ENCODE measurements at regions not wholly inside any gene's neighbourhood (a gene's known extent, or its start where the extent isn't known, plus 50 kb on each side); places are given as distances from the start of the nearest gene placed in this dataset.
A peak's percentile ranks its signal among the peaks of the same experiment; 100 is the strongest.

DNA sequence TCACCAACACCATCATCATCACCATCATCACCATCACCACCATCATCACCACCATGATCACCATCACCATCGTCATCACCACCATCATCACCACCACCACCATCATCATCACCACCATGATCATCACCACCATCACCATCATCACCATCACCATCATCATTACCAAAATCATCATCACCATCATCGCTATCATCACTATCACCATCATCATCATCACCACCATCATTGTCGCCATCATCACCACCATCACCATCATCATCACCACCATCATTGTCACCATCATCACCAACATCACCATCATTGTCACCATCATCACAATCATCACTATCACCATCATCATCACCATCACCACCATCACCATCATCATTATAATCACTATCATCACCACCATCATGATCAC is 893.5 kb downstream of the TBC1D22A start:
- no peak for DNase-seq

DNA sequence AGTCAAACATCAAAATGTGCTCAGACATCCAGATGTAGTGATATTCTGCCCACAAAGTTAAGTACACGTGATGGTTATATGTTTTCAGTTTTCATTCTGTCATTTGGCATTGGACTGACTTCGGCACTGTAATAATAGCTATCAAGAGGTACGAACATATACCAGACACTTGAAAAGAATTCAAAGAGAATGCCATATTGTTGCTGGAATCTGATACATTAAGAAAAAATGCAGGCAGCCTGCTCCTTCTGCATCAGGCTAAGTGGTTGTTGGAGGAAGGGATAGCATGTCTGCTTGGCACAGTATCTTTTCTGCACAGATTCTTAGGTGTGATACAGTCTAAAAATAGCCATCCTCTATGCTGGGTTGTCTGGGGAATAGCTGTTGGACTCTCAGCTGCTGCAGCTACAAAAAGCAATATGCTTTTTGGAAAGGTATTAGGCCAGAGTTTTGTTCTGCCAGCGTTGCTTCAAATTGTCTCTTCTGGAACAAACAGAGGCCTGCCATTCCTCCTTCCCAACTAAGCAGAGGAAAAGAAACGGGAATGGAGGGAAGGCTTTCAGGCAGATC is 892.6 kb downstream of the TBC1D22A start:
- DNase-seq: no peak

DNA sequence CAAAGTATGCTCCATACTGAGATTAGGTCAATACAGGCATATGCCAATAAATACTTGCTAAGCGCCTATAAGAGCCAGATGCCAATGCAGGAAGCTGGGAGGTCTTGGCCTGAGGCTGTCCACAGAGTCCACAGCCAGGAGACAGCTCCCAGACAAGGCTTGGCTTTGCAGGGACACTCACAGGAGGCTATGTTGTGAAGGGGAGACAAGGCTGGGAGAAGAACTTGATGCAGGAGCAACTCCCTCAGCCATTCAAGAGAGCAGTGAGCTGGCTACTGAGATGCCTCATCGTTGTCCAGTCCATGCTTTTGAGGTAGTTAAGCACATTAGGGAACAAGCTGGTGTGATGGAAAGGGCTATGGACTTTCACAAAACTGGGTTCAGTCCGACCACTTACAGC is 891.5 kb downstream of the TBC1D22A start:
- no peak for DNase-seq

DNA sequence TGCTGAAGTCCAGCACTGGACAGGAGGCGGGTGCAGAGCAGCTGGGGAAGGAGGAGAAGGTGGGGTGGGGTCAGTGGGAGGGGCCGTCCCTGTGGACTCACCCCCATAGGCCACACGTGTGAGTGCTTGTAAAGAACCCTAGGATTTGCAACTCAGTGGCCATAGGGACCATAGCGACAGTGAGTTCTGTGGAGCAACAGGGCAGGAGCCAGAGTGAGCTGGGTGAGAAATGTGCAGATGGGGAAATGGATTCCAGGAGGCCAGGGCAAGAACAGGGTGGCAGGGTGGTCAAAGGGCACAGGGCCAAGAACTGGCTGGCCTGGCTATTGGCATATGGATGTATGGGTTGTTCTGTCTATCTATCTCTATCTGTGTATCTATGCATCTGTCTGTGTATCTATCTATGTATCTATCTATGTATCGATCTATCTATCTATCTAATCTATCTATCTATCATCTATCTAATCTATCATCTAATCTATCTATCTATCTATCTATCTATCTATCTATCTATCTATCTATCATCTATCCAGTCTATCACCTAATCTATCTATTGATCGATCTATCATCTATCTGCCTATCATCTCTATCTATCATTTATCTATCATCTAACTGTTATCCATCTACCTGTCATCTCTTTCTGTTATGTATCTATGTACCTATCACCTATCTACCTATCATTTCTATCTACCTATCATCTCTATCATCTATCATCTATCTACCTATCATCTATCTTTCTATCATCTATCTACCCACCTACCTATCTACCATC is 889.0 kb downstream of the TBC1D22A start:
- DNase-seq: no peak

DNA sequence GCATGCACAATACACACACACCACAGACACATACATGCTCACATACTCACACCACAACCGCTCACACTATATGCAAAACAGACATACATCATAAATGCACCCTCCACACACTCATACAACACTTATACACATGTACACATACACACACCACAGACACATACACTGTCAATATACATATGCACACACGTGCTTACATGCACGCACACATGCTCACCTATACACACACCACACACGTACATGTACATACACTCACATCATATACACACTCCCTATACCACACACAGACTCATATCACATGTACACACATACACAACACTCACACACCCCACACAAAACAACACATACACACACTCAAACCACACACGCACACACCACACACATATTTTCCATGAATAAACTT is 885.3 kb downstream of the TBC1D22A start:
- no peak for DNase-seq

DNA sequence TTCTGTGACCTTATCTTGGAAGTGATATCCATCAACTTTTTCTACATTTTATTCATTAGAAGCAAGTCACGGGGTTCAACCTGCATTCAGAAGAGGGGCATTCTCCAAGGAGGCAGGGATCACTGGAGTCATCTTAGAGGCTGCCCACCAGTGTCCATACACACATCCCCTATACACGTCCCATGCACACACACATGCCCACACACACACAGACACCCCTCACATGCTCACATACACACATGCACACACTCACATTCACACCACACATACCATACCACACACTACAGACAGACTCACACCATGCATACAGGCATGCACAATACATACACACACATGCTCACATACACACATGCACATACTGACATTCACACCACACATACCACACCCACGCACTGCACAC is 884.7 kb downstream of the TBC1D22A start:
- DNase-seq: no peak

DNA sequence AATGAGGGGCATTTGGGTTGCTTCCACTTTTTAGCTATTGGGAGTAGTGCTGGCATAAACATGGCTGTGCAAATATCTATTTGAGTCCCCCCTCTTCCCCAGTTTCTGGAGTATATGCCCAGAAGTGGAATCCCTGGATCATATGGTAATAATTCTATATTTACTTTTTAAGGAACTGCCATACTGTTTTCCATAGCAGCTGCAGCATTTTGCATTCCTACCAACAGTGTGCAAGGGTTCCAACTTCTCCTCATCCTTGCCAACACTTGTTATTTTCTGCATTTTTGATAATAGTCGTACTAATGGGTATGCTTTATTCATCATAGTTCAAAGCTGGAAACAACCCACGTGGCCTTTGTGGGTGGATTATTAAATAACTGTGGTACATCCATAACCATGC is 883.5 kb downstream of the TBC1D22A start:
- no peak for DNase-seq

DNA sequence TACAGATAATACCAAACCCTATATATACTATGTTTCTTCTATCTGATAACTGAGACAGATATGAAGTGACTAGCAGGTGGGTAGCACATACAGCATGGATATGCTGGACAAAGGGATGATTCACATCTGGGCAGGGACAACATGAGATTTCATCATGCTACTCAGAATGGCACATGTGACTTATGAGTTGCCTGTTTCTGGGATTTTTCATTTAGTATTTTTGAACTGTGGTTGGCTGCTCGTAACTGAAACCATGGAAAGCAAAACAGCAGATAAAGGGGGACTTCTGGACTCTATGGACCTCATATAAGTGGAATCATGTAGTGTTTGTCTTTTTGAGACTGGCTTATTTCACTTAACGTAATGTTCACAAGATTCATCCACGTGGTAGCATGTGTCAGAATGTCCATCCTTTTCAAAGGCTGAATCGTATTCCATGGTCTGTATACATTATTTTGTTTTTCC is 883.0 kb downstream of the TBC1D22A start:
- no peak for DNase-seq

DNA sequence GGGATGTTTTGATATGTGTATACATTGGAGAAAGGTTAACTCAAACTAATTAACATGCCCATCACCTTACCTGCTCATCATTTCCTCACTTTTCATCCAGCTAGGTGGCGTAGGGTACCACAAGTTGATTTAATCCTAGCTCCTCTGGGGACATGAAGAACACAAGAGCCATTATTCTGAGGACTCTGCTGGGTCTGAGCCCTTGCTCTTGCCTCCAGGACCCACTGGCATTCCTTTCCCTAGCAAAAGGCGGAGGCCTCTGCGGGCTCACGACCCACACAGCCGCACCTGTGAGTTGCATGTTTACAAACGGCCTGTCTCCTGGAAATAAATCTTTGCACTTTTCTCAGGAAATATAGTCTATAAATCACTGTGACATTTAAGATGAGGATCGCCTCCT is 871.9 kb downstream of the TBC1D22A start:
- no peak for DNase-seq

DNA sequence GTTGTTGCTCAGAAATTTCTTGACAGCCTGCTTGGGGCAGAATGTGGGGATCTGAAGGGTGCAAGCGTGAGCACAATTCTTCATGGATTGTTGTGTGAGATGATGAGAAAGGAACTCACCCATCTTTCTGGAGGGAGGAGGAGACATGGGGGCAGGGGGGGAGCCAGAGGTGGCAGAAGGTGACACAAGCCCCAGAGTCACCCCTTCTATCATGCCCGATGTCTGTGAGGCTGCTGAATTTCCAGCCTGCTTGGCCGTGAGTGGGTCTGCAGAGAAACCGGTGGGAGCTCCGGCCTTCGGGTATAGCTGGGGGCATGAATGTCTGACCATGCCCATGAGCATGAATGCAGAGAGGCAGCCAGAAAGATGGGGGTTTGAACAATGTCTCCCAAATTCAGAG is 870.7 kb downstream of the TBC1D22A start:
- DNase-seq: no peak

DNA sequence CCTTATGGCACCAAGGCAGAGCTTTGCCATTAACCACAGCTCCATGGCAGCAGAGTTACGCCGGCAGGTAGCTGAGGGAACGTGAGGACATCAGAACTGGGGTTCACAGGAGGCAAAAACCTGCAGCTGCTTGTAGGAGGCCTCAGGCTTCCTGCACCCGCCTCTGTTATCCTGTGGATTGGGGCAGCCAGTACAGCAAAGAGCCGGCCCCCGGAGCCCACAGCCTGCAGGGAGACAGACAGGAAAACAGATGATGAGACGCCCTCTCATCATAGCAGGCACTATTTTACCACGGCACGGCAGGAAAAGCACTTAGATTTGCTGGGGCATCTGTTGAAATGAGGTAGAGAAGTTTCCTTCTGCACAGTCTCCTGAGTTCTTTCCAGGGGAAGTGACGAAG is 870.3 kb downstream of the TBC1D22A start:
- no peak for DNase-seq

DNA sequence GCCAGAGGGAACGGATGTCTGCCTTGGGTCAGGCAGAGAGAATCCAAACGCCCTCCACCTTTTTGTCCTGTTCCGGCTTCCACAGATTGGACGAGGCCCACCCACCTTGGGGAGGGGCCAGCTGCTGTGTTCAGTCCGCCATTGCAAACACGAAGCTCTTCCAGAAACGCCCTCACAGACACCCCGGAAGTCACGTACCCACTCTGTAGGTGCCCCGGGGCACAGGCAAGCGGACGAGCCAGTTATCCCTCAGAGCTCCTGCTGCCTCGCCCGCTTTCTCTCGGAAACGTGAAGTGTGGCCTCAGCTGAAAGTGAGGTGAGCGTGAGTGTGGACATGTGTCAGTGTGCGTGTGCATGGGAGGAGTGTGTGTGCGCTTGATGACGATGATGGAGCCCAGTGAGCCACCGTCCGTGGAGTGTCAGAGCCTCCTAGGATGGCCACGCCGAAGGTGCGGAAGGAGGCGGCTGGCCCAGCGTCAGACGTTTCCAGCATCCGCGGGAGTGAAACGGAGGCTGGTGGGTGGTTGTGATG is 869.2 kb downstream of the TBC1D22A start:
- DNase-seq: peak in 1 of 2 experiments; percentile 54

DNA sequence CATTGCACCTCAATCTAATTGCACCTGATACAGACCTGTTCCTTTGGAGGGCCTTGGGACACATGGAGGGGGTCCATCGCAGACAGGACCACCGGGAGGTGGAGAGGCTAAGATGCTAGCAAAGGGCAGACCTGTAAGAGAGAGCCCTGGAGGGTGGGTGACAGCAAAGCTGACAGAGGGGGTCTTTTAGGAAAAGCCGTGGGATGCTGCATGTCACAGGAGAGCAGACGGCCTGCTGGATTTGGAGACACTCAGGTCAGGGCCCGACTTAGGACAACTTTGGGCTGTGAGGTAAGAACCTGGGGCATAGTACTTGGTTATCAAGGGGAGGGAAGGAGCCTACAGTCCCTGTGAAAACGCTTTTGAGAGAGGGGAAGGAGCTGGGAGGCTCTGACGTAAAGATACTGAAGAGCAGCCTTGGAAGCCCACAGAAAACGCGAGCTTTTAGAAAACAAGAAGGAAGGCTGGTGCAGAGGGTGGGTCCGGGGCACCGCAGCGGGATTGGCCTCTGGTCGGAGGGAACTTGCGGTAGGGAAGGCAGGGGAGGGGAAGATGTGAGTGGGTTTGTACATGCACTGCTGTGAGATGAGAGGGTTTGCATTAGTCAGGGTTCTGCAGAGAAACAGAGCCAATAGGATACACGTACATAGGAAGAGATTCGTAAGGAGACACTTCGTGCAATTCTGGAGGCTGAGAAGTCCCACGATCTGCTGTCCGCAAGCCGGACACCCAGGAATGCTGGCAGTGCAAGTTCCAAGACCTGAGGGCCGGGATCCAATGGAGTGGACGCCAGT is 868.5 kb downstream of the TBC1D22A start:
- no peak for DNase-seq

DNA sequence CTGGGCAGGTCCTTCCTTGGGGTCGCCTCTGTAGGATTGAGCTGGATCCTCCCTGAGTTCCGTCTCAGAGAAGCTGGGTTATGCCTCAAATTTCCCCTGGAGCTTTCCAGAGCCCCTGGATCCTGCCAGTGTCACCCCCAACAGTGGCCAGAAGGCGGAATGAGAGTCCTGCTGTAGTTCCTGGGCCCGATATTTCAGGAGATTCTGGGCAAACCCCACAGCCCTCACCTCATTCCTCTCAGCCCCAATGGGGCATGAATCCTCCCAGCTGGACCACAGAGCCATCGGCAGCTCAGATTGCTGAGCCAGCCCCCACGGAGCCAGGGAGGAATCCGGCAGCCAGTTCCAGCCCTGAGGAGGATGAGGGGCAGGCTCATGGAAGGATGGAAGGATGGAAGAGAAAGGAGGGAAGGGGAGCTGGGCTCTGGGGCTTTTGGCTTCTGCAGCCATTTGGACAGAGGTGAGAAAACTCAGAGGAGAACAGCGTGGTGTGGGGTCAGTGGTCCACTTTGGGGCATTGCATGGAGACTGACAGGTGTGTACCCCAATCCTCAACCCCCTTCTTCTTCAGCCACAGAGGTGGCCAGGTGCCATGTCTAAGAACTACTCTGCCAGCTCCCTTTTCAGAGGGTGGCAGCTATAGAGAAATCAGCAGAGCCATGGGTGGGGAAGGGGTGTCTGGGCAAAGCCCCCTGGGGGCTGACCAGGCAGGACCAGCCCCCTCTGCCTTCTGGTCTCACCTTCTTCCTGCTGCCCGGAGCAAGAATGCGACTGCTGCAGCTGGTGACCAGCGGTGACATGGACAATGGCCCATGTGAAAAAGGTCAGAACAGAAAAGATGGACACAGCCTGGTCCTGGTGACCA is 867.6 kb downstream of the TBC1D22A start:
- no peak for DNase-seq

DNA sequence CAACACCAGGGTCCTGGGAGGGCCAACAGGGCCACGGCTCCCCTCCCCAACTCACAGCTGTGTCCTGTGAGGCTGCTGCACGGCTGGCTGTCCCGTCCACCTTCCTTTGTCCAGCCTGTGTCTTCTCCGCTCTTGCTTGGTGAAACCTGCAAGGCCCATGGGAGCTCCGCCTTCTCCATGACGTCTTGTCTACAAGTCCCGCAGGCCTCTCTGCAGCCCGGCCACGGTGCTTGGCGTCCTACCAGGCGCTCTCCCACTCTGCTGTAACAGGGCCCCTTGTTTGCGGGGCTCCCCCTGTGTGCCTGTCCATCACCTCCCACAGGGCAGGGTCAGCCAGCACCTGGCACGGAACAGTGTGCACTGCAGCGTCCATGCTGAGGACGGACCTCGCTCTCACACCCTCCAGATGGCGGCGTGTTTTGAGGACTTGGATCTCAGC is 866.8 kb downstream of the TBC1D22A start:
- DNase-seq: peak in 1 of 2 experiments; percentile 42

DNA sequence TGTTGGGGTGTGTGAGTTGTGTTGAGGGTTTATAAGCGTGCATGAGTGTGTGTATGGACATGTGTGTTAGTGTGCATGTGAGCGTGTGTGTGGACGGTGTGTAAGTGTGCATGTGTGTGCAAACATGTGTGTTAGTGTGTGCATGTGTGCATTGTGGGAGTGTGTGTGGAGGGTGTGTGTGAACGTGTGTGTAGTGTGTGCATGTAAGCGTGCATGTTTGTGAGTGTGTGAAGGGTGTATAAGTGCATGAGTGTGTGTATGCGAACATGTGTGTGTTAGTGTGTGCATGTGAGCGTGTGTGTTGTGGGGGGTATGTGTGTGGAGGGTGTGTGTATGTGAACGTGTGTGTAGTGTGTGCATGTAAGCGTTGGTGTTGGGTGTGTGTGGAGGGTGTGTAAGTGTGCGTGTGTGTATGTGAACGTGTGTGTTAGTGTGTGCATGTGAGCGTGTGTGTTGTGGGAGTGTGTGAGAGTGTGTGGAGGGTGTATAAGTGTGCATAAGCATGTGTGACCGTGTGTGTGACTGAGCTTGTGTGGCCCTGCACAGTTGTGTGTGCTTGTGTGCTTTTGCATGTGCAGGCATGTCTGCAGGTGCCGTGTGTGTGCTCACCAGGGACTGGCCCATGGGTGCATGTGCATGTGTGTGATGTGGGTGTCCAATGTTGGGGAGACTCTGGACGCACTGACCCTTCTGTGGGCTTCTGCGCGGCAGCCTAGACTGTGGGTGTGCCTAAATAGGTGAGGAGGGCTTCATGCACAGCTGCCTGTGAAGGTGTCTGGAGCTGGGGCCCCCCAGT is 866.2 kb downstream of the TBC1D22A start:
- DNase-seq: no peak

DNA sequence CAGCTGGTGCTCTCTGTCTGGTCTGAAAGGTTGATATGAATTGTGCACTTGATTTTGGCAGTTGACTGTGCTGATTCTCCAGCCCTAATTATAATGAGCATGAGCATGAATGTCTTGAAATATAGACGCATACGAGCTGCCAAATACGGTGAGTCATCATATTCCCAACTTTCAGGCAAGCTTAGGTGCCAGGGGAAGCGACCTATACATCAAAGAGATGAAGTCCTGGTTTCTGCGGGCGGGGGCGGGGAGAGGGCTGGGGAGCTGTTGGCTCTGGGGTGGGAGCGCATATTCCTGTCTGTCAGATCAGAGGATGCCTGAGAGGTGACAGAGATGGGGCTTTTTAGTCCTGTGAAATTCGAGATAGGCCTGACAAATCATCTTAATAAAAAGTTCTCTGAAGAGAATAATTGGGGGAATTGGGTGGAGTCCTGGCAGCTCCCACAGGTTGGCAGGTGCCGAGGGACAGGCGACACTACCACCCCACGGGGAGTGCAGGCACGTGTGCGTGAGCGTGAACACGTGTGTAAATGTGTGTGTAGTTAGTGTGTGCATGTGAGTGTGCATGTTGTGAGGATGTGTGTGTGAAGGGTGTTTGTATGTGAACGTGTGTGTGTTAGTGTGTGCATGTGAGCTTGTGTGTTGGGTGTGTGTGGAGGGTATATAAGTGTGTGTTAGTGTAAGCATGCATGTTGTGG is 865.3 kb downstream of the TBC1D22A start:
- DNase-seq: peak; percentile 52 to 81

DNA sequence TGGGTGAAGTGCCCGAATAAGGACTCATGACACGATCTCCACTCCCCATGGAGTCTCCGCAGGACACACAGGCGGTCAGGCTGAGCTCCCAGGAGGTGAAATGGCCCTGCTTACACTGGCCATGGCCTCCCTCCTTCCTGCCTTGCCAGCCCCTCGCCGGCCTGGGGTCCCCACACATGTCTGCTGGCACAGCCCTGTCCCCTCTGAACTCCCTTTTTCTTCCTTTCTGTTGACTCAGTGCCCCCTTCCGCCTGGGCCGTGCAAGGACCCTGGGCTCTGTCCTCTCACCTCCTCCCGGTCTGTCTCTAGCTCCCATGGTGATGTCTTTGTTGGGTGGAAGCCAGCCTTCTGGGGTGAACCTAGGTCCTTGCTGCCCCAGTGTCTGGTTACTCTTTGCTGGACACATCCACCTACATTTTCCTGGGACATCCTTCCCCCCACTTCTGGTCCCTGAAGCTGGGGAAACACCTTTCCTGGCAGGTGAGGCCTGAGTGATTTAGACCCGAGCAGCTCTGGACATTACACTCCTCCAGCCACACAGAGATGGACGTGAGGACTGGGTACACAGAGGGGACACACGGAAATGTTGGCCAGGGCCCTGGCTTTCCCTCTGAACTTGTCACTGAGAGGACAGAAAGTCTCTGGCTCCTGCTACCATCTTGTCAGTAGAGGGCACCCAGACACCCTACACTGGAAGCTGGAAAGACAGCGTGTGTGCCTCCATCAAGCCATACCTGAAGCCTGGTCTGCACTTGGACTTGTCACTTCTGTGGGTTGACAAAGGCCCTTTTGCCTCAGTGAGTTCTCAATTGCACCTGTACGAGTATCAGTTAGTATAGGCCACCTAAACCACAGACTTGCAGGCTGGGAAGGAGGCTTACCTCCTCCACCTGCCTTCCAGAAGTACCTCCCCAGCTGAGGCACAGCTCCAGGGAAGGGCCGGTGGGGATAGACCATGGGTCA is 864.3 kb downstream of the TBC1D22A start:
- no peak for DNase-seq

DNA sequence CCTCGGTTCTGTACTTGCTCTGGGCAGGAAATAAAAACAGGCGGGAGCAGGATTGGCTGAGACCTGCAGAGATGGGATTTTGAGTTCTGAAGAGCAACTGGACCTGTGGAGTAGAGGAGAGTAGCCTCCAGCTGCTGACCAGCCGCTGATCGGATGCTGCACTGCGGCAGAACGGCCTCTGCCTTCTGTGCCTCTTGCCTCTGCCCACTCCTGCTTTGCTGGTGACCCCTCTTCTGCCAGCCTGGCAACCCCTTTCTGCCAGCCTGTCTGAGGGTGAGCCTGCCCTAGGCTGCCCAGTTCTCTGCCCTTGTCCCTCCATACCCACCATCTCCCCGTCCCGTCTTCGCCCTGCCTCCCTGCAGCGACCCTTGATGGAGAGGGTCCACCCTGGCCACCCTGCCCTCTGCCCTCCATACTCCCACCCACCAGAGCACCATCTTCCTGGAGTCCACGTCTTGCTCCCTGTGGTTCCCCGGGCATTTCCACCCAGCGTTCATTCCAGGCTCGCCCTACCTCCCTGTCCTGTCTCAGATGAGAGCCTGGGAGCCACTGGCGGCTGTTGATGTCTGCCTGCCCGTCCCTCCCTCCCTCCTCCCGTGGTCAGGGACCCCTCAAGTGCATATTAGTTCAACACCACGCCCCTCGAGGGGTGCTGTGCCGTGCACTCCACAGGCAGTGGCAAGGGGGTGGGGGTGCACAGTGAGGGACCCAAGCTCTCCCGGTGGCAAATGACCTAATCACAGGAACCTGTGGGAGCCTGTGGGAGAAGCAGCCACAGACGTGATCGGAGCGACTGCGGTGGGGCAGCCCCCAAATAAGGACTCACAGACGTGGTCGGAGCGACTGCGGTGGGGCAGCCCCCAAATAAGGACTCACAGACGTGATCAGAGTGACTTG is 863.3 kb downstream of the TBC1D22A start:
- DNase-seq: no peak
